ENCODE measurements at regions not wholly inside any gene's neighbourhood (a gene's known extent, or its start where the extent isn't known, plus 50 kb on each side); places are given as distances from the start of the nearest gene placed in this dataset.

DNA sequence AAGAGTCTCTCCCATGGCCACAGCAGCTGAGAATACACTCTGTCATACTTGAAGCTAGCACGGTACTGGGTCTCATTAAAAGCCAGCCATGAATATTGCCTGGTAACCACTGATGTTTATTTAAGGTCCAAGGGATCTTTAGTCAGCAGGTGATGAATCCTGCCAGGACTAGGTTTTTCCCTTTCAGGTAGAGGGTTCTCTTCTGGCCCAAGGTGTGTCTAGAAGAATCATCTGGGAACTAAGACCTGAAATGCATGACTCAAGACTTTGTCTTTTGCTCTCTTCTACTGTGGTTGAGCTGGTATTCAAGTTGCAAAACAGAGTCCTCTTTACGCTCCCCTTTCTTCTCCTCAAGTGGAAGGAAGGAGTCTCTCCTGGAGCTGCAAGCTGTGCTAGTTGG is 400.5 kb upstream of the FSIP2 start:
- TF ChIP-seq, protein P1, sequence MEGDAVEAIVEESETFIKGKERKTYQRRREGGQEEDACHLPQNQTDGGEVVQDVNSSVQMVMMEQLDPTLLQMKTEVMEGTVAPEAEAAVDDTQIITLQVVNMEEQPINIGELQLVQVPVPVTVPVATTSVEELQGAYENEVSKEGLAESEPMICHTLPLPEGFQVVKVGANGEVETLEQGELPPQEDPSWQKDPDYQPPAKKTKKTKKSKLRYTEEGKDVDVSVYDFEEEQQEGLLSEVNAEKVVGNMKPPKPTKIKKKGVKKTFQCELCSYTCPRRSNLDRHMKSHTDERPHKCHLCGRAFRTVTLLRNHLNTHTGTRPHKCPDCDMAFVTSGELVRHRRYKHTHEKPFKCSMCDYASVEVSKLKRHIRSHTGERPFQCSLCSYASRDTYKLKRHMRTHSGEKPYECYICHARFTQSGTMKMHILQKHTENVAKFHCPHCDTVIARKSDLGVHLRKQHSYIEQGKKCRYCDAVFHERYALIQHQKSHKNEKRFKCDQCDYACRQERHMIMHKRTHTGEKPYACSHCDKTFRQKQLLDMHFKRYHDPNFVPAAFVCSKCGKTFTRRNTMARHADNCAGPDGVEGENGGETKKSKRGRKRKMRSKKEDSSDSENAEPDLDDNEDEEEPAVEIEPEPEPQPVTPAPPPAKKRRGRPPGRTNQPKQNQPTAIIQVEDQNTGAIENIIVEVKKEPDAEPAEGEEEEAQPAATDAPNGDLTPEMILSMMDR (IDR thresholded peaks at IDR 0.05) = no peak
- no peak for TF ChIP-seq POLR2A (IDR thresholded peaks at IDR 0.05)

Measured in upper lobe of left lung (tissue), 4 donors.